GM19467 (cell line): ENCODE measurements at regions not wholly inside any gene's neighbourhood (a gene's known extent, or its start where the extent isn't known, plus 50 kb on each side); places are given as distances from the start of the nearest gene placed in this dataset.
A peak's percentile ranks its signal among the peaks of the same experiment; 100 is the strongest.

Experiments
- ATAC-seq: cut with Tn5 transposase; IDR thresholded peaks from one replicate; pipeline ENCODE4 v1.9.1; 2021; ENCODE audit warnings: mild to moderate bottlenecking, moderate library complexity; ENCODE audit not compliant: unreplicated experiment

- peak; percentile 59 for ATAC-seq
These were observed 81.2 kb downstream of the INSIG2 start for GRCh38 chr2:118169359-118170005.

- no peak for ATAC-seq
These were observed 80.3 kb downstream of the INSIG2 start for GRCh38 chr2:118168615-118169014.

GRCh38 chr2:118167026-118167425 lies 78.8 kb downstream of the INSIG2 start:
- ATAC-seq, result no peak

GRCh38 chr2:118166242-118166641 lies 78.0 kb downstream of the INSIG2 start:
- no peak for ATAC-seq

GRCh38 chr2:118165595-118165994 lies 77.3 kb downstream of the INSIG2 start:
- ATAC-seq, result no peak
